ENCODE measurements at regions not wholly inside any gene's neighbourhood (a gene's known extent, or its start where the extent isn't known, plus 50 kb on each side); places are given as distances from the start of the nearest gene placed in this dataset.

DNA sequence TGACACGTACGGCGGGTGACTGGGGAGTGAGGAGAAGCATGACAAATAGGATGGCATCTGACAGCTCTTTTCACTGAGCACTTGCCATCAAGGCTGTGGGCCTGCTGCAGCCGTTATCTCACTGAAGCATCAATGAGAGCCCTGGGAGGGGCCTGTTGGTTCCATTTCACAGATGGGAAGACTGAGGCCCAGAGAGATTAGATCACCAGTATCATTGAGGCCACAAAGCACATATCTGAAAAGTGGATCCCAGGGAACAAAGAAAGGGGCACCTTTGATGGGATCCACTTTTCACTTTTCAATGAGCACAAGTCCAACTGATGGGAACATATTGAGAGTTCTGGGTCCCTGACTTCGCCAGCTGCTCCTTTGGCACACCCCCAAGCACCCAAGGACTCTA is 144.4 kb upstream of the LHX1 start:
- intact Hi-C loops (cut with DNase I) = no loop called here
- H3K4me1 ChIP-seq = no peaks in the 10 kb centered on the region
- no peaks in the 10 kb centered on the region for H3K27me3 ChIP-seq
- H3K9me3 ChIP-seq = no peaks in the 10 kb centered on the region
- TF ChIP-seq, protein P1, sequence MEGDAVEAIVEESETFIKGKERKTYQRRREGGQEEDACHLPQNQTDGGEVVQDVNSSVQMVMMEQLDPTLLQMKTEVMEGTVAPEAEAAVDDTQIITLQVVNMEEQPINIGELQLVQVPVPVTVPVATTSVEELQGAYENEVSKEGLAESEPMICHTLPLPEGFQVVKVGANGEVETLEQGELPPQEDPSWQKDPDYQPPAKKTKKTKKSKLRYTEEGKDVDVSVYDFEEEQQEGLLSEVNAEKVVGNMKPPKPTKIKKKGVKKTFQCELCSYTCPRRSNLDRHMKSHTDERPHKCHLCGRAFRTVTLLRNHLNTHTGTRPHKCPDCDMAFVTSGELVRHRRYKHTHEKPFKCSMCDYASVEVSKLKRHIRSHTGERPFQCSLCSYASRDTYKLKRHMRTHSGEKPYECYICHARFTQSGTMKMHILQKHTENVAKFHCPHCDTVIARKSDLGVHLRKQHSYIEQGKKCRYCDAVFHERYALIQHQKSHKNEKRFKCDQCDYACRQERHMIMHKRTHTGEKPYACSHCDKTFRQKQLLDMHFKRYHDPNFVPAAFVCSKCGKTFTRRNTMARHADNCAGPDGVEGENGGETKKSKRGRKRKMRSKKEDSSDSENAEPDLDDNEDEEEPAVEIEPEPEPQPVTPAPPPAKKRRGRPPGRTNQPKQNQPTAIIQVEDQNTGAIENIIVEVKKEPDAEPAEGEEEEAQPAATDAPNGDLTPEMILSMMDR (IDR thresholded peaks at IDR 0.05) = no peak
- no peak for TF ChIP-seq POLR2A (IDR thresholded peaks at IDR 0.05)
- H3K27ac ChIP-seq = no peak overlapping the region
- H3K36me3 ChIP-seq = no peaks in the 10 kb centered on the region
- 85 to 89% methylated on average over 5 of the region's 5 CpGs for WGBS, 2 donors
- no peak for DNase-seq
- H3K4me3 ChIP-seq (replicated peaks in 1 of 3) = no peak overlapping the region

DNA sequence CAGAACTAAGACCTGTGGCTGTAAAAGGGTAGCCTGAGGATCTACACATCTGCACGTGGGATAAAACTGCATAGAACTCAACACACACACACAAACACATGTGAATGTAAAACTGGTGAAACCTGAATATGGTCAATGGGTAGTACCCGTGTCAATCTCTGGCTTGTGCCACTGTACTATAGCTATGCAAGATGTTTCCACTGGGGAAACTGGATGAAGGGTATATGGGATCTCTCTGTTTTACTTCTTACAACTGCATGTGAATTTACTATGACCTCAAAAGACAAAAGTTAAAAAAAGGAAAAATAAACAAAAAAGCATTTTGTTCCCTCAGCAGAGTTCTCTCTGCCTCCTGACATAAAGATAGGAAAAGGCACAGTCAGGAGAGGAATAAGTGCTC is 143.3 kb upstream of the LHX1 start:
- no peaks in the 10 kb centered on the region for H3K4me1 ChIP-seq
- H3K9me3 ChIP-seq = no peaks in the 10 kb centered on the region
- TF ChIP-seq, protein P1 (IDR thresholded peaks at IDR 0.05) = no peak
- TF ChIP-seq POLR2A (IDR thresholded peaks at IDR 0.05) = no peak
- intact Hi-C loops (cut with DNase I) = no loop called here
- H3K27ac ChIP-seq = no peak overlapping the region
- H3K27me3 ChIP-seq = no peaks in the 10 kb centered on the region
- no peak overlapping the region for H3K4me3 ChIP-seq (replicated peaks in 1 of 3)
- H3K36me3 ChIP-seq = no peaks in the 10 kb centered on the region
- DNase-seq = no peak
- 80 to 85% methylated on average over 2 of the region's 2 CpGs for WGBS, 2 donors

DNA sequence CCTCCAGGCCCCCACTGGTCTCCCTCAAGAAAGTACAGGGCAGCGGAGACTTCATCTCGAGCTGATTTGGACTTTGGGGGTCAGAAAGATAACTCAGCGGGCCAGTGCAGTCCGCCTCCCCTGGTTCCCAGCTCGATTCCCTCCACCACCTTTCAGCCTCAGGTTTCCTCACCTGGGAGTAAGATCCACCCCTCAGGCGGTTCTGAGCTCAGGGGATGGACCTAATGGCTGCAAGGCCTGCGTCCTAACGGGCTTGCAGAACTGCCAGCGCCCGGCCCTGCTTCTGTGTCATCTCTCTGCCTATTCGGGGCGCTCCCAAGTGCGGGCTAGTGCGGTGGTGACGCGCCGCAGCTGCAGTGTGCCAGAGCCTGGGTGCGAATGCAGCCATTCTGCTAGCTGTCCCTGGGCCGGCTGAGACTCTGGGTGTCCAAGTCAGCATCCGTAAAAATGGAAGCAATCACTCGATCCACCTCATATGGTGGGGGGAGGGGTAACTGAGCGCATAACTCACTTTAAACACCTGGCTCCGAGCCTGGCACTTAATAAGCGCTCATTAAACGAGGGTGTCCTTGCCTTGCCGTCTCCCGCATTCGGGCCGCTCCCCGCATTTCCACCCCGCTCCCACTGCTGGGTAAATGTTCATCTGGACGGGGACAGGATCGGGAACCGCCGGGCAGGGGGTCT is 129.6 kb upstream of the LHX1 start:
- Histone ChIP-seq H3K4me3 (replicated peaks in 1 of 3) (no peak overlapping the region), H3K4me1 (no peaks in the 10 kb centered on the region), H3K9me3 (no peaks in the 10 kb centered on the region), H3K27ac (no peak overlapping the region), H3K36me3 (no peaks in the 10 kb centered on the region), H3K27me3 (no peaks in the 10 kb centered on the region)
- TF ChIP-seq, protein P1 (IDR thresholded peaks at IDR 0.05) = no peak
- DNase-seq = no peak
- WGBS, 2 donors = 20 to 24% methylated on average over 20 to 26 of the region's 35 CpGs
- intact Hi-C loops (cut with DNase I) = no loop called here

DNA sequence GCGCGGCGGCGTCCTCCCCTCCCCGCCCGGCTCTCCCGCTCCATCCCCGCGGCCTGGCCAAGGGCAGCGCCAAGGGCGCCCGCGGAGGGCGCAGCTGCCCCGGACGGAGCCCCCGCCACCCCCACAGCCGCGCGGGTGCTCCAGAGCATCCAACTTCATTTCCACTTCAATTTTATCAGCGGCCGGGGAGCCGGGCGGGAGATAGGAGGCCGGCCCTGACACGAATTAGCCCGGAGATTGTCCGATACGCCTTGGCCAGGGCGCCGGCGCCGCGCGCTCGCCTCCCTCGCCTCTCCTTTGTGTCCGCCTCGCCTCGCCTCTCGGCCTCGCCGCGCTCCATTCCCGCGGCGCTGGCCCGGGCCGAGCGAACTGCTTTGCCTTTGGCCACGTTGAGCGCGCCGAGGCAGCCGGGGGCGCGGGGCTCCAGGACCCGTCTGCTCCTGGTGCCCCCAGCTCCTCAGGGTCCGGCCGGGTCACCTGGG is 129.1 kb upstream of the LHX1 start:
- H3K27ac ChIP-seq = no peak overlapping the region
- TF ChIP-seq POLR2A (IDR thresholded peaks at IDR 0.05) = no peak
- TF ChIP-seq, protein P1 (IDR thresholded peaks at IDR 0.05) = no peak
- H3K27me3 ChIP-seq = no peaks in the 10 kb centered on the region
- intact Hi-C loops (cut with DNase I) = no loop called here
- no peak for DNase-seq
- no peaks in the 10 kb centered on the region for H3K4me1 ChIP-seq
- 3% methylated on average over 14 of the region's 60 CpGs; no CpG with 5 or more reads in 1 of the 2 donors for WGBS, 2 donors
- H3K4me3 ChIP-seq (replicated peaks in 1 of 3) = no peak overlapping the region
- no peaks in the 10 kb centered on the region for H3K36me3 ChIP-seq
- H3K9me3 ChIP-seq = no peaks in the 10 kb centered on the region

DNA sequence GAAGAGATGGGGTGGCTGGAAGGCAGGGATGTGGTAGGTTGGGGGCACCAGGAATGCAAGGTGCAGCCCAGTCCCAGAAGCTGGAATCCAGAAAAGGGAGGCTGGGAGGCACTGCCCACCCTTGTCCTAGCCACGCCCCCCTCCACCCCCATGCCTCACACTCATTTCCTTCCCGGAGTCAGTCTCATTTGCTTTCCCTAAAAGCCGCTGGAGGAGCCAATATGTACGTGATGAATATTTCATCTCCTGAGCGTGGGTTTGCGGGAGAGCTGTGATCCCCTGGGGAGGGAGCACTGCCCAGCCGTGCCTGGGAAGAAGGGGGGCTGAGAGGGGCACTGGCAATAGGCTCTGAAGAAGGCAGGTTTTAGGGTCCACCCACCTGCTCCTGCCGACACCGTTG is 124.5 kb upstream of the LHX1 start:
- Histone ChIP-seq H3K36me3 (no peaks in the 10 kb centered on the region), H3K27me3 (no peaks in the 10 kb centered on the region), H3K27ac (no peak overlapping the region), H3K4me1 (no peaks in the 10 kb centered on the region), H3K4me3 (replicated peaks in 1 of 3) (no peak overlapping the region), H3K9me3 (no peaks in the 10 kb centered on the region)
- DNase-seq = no peak
- TF ChIP-seq, protein P1 (IDR thresholded peaks at IDR 0.05) = no peak
- no peak for TF ChIP-seq POLR2A (IDR thresholded peaks at IDR 0.05)
- 10 to 20% methylated on average over 9 of the region's 9 CpGs for WGBS, 2 donors
- intact Hi-C loops (cut with DNase I) = no loop called here

Measured in thyroid gland (tissue), 4 donors.